HG03520 (cell line): ENCODE measurements at regions not wholly inside any gene's neighbourhood (a gene's known extent, or its start where the extent isn't known, plus 50 kb on each side); places are given as distances from the start of the nearest gene placed in this dataset.

Experiments
- ATAC-seq: cut with Tn5 transposase; IDR thresholded peaks from one replicate; pipeline ENCODE4 v1.9.1; 2021; ENCODE audit warnings: mild to moderate bottlenecking, moderate library complexity; ENCODE audit not compliant: unreplicated experiment

DNA sequence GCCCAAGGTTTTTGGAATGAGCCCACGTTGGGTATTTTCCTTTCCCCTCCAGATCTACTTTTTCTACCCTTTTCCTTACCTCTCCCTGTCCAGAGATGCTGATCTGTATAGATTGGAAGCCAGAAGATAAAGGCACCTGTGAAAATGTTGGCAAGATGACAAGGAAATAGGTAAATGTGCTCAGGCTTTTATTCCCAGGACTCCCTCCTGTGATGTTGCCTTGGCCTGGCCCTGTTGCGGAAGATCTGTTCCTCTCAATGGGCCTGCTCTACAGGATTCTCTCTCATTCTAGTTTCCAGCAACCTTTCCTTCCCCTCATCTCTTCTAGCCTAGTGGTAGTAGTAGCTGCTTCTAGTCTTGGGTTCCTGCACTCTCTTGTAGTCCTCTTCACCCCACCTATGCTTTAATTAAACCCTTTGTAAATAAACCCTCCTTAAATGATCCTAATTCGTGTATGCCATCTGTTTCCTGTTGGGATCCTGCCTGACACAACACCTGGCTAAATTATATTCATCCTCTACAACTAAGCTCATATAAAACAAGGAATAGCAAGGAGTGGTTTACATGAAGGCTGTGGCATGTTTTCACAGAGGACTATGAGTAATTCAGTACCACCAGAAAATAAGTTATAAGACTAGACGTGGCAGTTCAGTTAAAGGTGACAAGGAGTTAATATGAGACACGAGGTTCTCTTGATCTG lies 95.7 kb upstream of the MAOA start:
- no peak for ATAC-seq

- no peak for ATAC-seq
Measured at GRCh38 chrX:43562372-43562771, 93.7 kb upstream of the MAOA start.

DNA sequence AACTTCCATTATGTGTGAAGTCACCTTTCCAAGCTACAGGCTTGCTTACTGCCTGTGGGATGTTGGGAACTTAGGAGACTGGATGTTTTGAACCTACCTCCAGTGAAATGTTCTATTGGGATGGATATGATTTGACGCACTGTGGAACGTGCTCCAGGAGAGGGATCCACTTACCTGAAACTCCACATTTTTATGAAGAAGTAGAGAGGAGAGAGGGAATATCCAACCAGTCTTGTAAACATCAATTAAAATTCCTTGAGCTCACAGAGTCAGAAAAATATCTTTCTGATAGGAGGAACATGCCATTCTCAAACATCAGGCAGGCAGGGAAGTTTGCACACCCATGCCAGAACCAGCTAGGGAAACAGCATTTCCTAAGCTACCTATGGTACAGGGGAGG lies 91.1 kb upstream of the MAOA start:
- ATAC-seq: no peak

GRCh38 chrX:43566170-43566569 lies 89.9 kb upstream of the MAOA start:
- ATAC-seq: no peak

- no peak for ATAC-seq
Measured at GRCh38 chrX:43573441-43574015, 82.6 kb upstream of the MAOA start.

- ATAC-seq: no peak
Measured at GRCh38 chrX:43580621-43581020, 75.5 kb upstream of the MAOA start.

GRCh38 chrX:43581167-43581566 lies 74.9 kb upstream of the MAOA start:
- ATAC-seq: no peak

GRCh38 chrX:43581888-43582539 lies 74.1 kb upstream of the MAOA start:
- no peak for ATAC-seq

DNA sequence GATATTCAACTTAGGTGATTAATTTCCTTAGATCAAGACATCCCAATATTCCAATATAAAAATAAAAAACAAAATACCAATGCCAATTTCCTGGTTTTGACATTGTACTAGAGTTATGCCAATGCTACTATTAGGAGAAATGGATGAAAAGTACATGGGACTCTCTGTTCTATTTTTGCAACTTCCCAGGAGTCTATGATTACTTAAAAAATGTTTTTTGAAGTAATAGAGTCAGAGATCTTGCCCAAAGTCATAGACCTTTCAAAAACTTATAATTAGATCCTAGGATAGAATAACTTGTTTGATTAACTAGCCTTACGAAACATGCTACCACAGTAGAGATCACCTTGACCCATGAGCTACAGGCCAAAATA lies 73.6 kb upstream of the MAOA start:
- no peak for ATAC-seq

GRCh38 chrX:43585922-43586321 lies 70.2 kb upstream of the MAOA start:
- ATAC-seq: no peak

GRCh38 chrX:43586830-43587229 lies 69.3 kb upstream of the MAOA start:
- no peak for ATAC-seq

DNA sequence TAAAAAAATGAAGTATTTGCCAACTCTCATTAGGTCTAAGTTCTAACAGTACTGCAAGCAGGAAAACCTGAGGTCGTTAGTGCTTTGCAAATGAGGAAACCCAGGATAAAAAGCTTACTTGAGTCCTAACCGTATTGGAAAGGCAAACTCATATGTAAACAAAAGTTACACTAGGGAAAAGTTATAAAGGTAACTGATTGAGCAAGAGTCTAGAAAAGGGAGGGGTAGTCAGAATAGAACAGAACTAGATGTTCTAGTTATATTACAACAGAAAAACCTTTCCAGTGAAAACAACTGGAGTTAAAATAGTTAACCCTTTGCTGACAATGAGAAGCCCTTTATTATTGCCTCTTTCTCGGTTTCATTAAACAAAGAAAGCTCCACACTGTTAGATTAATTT lies 66.4 kb upstream of the MAOA start:
- ATAC-seq: no peak

- no peak for ATAC-seq
Measured at GRCh38 chrX:43590150-43590549, 65.9 kb upstream of the MAOA start.

DNA sequence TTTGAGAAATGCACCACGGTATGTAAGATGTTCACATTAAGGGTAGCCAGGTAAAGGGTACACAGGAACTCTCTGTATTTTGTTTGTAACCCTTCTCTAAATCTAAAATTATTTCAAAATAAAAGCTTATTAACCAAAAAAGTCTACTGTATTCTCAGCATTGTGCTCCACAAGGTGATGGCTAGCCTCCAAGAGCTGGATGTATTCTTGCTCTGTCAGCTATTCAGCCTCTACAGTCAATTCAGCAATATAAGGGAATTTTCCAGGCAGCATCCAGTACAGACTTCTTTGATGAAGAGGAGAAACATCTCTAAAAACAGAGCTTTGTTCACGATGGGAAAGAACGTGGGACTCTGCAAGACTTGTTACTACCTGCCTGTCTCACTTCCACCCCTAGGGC lies 63.5 kb upstream of the MAOA start:
- ATAC-seq: no peak

DNA sequence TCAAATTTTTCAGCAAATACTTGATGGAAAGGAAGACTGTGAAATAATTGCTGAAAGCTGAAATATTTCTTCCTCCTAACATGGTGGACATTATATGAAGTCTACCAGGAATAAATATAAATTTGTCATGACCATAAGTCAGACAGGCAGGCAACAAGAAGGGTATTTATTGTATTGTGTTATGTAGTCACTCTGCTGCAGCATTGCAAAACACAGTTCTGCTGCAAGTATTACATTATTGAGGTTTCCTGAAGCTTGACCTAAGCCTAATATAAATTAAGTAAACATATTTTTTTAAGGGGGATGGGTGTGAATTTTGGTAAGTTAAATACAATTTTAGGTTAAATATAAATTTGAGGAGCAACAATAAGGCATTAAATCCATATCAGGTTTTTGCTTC lies 60.2 kb upstream of the MAOA start:
- ATAC-seq: no peak

DNA sequence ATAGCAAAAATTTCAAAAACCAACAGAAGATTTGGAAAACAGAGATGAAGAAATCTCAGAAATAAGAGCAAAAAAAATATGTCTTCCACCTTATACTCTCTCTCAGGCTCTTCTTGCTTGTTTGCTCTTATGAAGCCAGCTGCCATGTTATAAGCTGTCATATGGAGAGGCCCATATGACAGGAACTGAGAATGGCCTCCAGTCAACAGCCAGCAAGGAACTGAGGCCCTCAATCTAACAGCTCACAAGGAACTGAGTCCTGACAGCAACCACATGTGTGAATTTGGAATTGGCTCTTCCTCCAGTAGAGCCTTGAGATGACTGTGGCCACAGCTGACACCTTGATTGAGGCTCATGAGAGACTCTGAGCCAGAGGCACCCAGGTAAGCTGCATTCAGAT lies 51.3 kb upstream of the MAOA start:
- ATAC-seq: no peak

DNA sequence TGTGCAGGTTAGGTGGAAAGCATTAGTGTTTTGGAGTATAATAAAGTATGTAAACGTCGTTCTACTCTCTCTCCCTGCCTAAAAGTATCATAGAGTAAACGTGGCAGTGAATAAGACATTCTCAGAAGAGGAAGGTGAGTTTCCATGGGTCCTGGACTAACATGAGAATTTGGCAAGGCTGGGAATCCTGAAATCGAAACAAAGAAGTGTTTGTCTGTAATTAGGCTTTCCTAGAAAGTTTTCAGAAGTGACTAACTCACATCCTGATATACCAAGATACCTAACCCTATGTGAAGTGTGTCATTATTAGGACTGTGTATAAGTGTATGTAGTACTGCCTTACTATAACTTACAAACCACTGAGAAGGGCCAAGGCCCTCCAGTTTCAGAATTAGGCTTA lies 50.7 kb upstream of the MAOA start:
- no peak for ATAC-seq
